HL-60 (cell line): ENCODE measurements at regions not wholly inside any gene's neighbourhood (a gene's known extent, or its start where the extent isn't known, plus 50 kb on each side); places are given as distances from the start of the nearest gene placed in this dataset.

Experiments
- DNase-seq, 2 experiments: peaks; one replicate each; pipeline ENCODE4 v3.0.0-alpha.2; 2010 to 2020; ENCODE audit warnings: low read depth in 1 of 2, low spot score in 1 of 2
- H3K27ac ChIP-seq: fragments of 250-450 bp; sonication (Bioruptor Pico); replicated peaks from 2 replicates; pipeline ENCODE4 v1.5.1; 2020; ENCODE audit warnings: mild to moderate bottlenecking, moderate library complexity
- H3K27me3 ChIP-seq: fragments of 250-450 bp; sonication (Bioruptor Pico); 2 replicates; pipeline ENCODE4 v1.5.1; 2021; ENCODE audit warnings: mild to moderate bottlenecking, moderate library complexity; ENCODE audit not compliant: insufficient read depth, poor library complexity, severe bottlenecking
- H3K4me3 ChIP-seq: replicated peaks from 2 replicates; pipeline ENCODE4 v1.5.1; 2011; ENCODE audit warnings: mild to moderate bottlenecking, control low read depth, low read length; ENCODE audit not compliant: insufficient read depth
- GABPA ChIP-seq: IDR thresholded peaks from 2 replicates; pipeline ENCODE4 v1.6.1; 2012; ENCODE audit warnings: low read depth
- POLR2AphosphoS5 ChIP-seq: IDR thresholded peaks from 2 replicates; pipeline ENCODE4 v1.6.1; 2012; ENCODE audit warnings: low read depth
- SPI1 ChIP-seq: IDR thresholded peaks from 2 replicates; pipeline ENCODE4 v1.6.1; 2012; ENCODE audit warnings: low read depth, mild to moderate bottlenecking, borderline replicate concordance
- TF ChIP-seq, protein P1 (sequence below): IDR thresholded peaks from one replicate; pipeline ENCODE4 v1.5.1; 2011; ENCODE audit warnings: low read length, control low read depth, inconsistent platforms; ENCODE audit not compliant: insufficient read depth
- TF ChIP-seq, protein P2 (sequence below): IDR thresholded peaks from 2 replicates; pipeline ENCODE4 v1.6.1; 2012; ENCODE audit warnings: low read depth; ENCODE audit not compliant: insufficient replicate concordance

DNA sequence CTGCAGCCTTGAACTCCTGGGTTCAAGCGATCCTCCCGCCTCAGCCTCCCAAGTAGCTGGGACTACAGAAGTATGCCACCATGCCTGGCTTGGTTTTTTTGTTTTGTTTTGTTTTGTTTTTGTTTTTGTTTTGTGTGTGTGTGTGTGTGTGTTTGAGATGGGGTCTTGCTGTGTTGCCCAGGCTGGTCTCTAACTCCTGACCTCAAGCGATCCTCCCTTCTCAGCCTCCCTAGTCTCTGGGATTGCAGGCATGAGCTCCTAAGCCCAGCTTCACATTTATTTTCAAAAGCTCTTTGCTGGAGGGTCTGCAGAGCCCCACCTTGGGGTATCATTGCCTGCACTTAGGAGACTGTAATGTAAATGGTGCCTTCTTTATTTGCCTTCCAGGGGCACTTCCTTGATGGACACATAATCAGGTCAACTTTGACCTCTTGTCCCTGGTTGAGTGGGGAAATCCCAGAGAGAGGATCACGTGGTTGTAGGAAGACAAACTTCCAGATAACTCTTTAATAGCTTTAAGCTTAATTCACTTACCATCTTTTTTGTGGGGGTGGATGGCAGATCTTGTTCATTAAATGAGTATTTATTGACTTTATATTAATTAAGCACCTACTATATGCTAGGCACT is 72.9 kb upstream of the NPAS1 start:
- TF ChIP-seq, protein P1, sequence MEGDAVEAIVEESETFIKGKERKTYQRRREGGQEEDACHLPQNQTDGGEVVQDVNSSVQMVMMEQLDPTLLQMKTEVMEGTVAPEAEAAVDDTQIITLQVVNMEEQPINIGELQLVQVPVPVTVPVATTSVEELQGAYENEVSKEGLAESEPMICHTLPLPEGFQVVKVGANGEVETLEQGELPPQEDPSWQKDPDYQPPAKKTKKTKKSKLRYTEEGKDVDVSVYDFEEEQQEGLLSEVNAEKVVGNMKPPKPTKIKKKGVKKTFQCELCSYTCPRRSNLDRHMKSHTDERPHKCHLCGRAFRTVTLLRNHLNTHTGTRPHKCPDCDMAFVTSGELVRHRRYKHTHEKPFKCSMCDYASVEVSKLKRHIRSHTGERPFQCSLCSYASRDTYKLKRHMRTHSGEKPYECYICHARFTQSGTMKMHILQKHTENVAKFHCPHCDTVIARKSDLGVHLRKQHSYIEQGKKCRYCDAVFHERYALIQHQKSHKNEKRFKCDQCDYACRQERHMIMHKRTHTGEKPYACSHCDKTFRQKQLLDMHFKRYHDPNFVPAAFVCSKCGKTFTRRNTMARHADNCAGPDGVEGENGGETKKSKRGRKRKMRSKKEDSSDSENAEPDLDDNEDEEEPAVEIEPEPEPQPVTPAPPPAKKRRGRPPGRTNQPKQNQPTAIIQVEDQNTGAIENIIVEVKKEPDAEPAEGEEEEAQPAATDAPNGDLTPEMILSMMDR, result no peak
- TF ChIP-seq GABPA (no peak), POLR2AphosphoS5 (no peak), SPI1 (no peak)
- TF ChIP-seq, protein P2, sequence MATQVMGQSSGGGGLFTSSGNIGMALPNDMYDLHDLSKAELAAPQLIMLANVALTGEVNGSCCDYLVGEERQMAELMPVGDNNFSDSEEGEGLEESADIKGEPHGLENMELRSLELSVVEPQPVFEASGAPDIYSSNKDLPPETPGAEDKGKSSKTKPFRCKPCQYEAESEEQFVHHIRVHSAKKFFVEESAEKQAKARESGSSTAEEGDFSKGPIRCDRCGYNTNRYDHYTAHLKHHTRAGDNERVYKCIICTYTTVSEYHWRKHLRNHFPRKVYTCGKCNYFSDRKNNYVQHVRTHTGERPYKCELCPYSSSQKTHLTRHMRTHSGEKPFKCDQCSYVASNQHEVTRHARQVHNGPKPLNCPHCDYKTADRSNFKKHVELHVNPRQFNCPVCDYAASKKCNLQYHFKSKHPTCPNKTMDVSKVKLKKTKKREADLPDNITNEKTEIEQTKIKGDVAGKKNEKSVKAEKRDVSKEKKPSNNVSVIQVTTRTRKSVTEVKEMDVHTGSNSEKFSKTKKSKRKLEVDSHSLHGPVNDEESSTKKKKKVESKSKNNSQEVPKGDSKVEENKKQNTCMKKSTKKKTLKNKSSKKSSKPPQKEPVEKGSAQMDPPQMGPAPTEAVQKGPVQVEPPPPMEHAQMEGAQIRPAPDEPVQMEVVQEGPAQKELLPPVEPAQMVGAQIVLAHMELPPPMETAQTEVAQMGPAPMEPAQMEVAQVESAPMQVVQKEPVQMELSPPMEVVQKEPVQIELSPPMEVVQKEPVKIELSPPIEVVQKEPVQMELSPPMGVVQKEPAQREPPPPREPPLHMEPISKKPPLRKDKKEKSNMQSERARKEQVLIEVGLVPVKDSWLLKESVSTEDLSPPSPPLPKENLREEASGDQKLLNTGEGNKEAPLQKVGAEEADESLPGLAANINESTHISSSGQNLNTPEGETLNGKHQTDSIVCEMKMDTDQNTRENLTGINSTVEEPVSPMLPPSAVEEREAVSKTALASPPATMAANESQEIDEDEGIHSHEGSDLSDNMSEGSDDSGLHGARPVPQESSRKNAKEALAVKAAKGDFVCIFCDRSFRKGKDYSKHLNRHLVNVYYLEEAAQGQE, result no peak
- Histone ChIP-seq H3K27me3 (no peaks in the 10 kb centered on the region), H3K27ac (no peak overlapping the region), H3K4me3 (no peak overlapping the region)
- no peak for DNase-seq

DNA sequence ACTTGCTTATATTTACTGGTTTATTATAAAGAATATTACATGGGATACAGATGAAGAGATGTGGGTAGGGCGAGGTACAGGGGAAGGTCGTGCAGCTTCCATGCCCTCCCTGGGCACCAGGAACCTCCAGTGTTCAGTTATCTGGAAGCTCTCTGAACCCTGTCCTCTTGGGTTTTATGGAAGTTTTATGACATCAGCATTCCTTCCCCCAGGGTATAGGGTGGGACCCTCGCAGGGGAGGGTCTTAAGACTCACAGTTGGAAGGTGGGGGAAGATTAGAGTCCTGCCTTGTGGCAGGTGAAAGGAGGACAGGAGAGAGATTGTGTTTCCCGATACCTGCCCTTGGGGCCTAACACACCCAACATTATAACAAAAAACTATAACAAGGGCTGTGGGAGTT is 71.8 kb upstream of the NPAS1 start:
- no peaks in the 10 kb centered on the region for H3K27me3 ChIP-seq
- no peak for DNase-seq
- TF ChIP-seq, protein P1, result no peak
- TF ChIP-seq GABPA, result no peak
- no peak for TF ChIP-seq POLR2AphosphoS5
- no peak for TF ChIP-seq SPI1
- TF ChIP-seq, protein P2, result no peak
- H3K4me3 ChIP-seq, result no peak overlapping the region
- no peak overlapping the region for H3K27ac ChIP-seq

DNA sequence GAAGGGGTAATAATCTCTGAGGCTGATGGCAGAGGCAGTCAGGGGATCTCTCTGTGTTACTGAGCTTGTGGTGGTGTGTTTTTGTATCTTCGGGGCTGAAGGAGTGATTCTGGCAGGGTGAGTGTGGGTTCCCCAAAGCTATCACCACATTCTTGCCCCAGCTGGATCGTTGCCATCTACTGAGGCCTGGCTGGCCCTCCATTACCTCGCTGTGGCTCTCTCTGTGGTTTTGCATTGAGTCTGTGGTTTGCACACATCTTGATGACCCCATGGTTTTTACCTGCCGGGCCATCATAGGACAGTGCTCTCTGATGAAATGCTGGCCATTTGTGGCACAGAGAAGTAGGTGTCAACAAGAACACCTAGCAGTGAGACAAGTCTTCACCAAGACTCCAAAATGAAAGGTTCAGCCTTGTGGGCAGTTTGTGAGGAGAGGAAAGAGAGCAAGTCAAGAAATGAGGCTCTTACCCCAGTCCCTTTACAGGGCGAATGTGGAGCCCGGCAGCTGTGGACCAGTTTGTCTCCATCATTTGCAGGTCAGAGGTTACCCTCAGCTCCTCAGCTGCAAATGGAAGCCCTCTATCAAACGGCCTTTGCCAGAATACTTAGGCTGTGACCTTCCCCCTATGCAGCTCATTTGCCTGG is 69.0 kb upstream of the NPAS1 start:
- H3K27ac ChIP-seq, result no peak overlapping the region
- TF ChIP-seq, protein P2, result no peak
- TF ChIP-seq GABPA (no peak), SPI1 (no peak), POLR2AphosphoS5 (no peak)
- TF ChIP-seq, protein P1, result no peak
- no peak overlapping the region for H3K4me3 ChIP-seq
- peak in 1 of 2 experiments; percentile 13 for DNase-seq
- H3K27me3 ChIP-seq, result no peaks in the 10 kb centered on the region
